Tibial artery (tissue), 4 donors: ENCODE measurements at regions not wholly inside any gene's neighbourhood (a gene's known extent, or its start where the extent isn't known, plus 50 kb on each side); places are given as distances from the start of the nearest gene placed in this dataset.

Source experiments
- DNase-seq, 2 donors: peaks; one replicate each; pipeline ENCODE4 v3.0.0-alpha.2; 2019
- H3K27ac ChIP-seq, 2 donors: fragments of 200-600 bp; sonication (generic) in 1 of 2; 1 replicate in 1 of 2; 2 replicates in 1 of 2; pipeline ENCODE4 v1.5.1; 2018 to 2019; ENCODE audit warnings: mild to moderate bottlenecking in 1 of 2
- H3K27me3 ChIP-seq, 2 donors: fragments of 200-600 bp; sonication (generic) in 1 of 2; one replicate each; pipeline versions ENCODE4 v1.5.1 to v1.6.0; 2016 to 2019
- H3K36me3 ChIP-seq, 3 donors: fragments of 200-600 bp; sonication (generic) in 2 of 3; one replicate each; pipeline ENCODE4 v1.5.1; 2016 to 2019; ENCODE audit warnings: mild to moderate bottlenecking in 2 of 3
- H3K4me1 ChIP-seq, 4 donors: fragments of 200-600 bp; sonication (generic) in 2 of 4; 1 replicate in 3 of 4; 2 replicates in 1 of 4; pipeline ENCODE4 v1.5.1; 2016 to 2019
- H3K4me3 ChIP-seq, 2 donors: fragments of 200-600 bp; sonication (generic) in 1 of 2; 1 replicate in 1 of 2; 2 replicates in 1 of 2; pipeline ENCODE4 v1.5.1; 2018 to 2019; ENCODE audit warnings: mild to moderate bottlenecking in 2 of 2
- H3K9me3 ChIP-seq, 3 donors: fragments of 200-600 bp; sonication (generic) in 1 of 3; one replicate each; pipeline ENCODE4 v1.5.1; 2016 to 2019
- CTCF ChIP-seq, 2 experiments: fragments of 200-600 bp in 1 of 2; fragments of 450-650 bp in 1 of 2; IDR thresholded peaks; one replicate each; pipeline ENCODE4 v1.5.1; 2017 to 2019; ENCODE audit warnings: antibody characterized with exemption in 2 of 2, mild to moderate bottlenecking in 1 of 2, moderate library complexity in 1 of 2
- intact Hi-C: fragments of 100-400 bp; cut with DNase I; formaldehyde crosslinking; loops from one replicate; pipeline ENCODE4 v1.15.0; 2023; ENCODE audit warnings: low total_unique reads

- DNase-seq, result no peak
Measured at GRCh38 chr1:218880484-218881060, 293.1 kb upstream of the LYPLAL1 start.

GRCh38 chr1:218882454-218882853 is 291.2 kb upstream of the LYPLAL1 start:
- intact Hi-C loops, result no loop called here
- no peak for TF ChIP-seq CTCF (IDR thresholded peaks at IDR 0.05)

More at GRCh38 chr1:218880484-218881060, 293.1 kb upstream of the LYPLAL1 start:
- Histone ChIP-seq H3K4me1 (no peaks in the 10 kb centered on the region), H3K27me3 (no peaks in the 10 kb centered on the region), H3K4me3 (no peak overlapping the region), H3K36me3 (no peaks in the 10 kb centered on the region), H3K27ac (no peak overlapping the region), H3K9me3 (no peaks in the 10 kb centered on the region)
- intact Hi-C loops, result no loop called here
- no peak for TF ChIP-seq CTCF (IDR thresholded peaks at IDR 0.05)

GRCh38 chr1:218886101-218886871 is 287.4 kb upstream of the LYPLAL1 start:
- no peak overlapping the region for H3K27ac ChIP-seq
- H3K9me3 ChIP-seq, result no peaks in the 10 kb centered on the region

More at GRCh38 chr1:218882454-218882853, 291.2 kb upstream of the LYPLAL1 start:
- Histone ChIP-seq H3K36me3 (no peaks in the 10 kb centered on the region), H3K27me3 (no peaks in the 10 kb centered on the region), H3K27ac (no peak overlapping the region), H3K4me3 (no peak overlapping the region), H3K4me1 (peaks cover 0 to 12% (median 7%) of the 10 kb centered on the region in 4 donors), H3K9me3 (no peaks in the 10 kb centered on the region)
- no peak for DNase-seq

GRCh38 chr1:218887141-218887925 is 286.3 kb upstream of the LYPLAL1 start:
- TF ChIP-seq CTCF (IDR thresholded peaks at IDR 0.05), result no peak
- H3K4me1 ChIP-seq, result peaks cover 0 to 12% (median 7%) of the 10 kb centered on the region in 4 donors
- H3K36me3 ChIP-seq, result no peaks in the 10 kb centered on the region
- intact Hi-C loops, result no loop called here
- DNase-seq, result no peak
- no peak overlapping the region for H3K4me3 ChIP-seq
- no peaks in the 10 kb centered on the region for H3K9me3 ChIP-seq
- H3K27ac ChIP-seq, result no peak overlapping the region
- H3K27me3 ChIP-seq, result no peaks in the 10 kb centered on the region

More at GRCh38 chr1:218886101-218886871, 287.4 kb upstream of the LYPLAL1 start:
- no peaks in the 10 kb centered on the region for H3K27me3 ChIP-seq
- peak in 1 of 2 donors; percentile 48 for DNase-seq
- H3K36me3 ChIP-seq, result no peaks in the 10 kb centered on the region
- intact Hi-C loops, result no loop called here
- no peak for TF ChIP-seq CTCF (IDR thresholded peaks at IDR 0.05)
- H3K4me3 ChIP-seq, result no peak overlapping the region
- peaks cover 0 to 12% (median 7%) of the 10 kb centered on the region in 4 donors for H3K4me1 ChIP-seq

GRCh38 chr1:218890451-218890850 is 283.2 kb upstream of the LYPLAL1 start:
- no peak overlapping the region for H3K27ac ChIP-seq
- H3K9me3 ChIP-seq, result no peaks in the 10 kb centered on the region
- intact Hi-C loops, result no loop called here
- H3K27me3 ChIP-seq, result no peaks in the 10 kb centered on the region
- H3K36me3 ChIP-seq, result no peaks in the 10 kb centered on the region
- DNase-seq, result no peak
- H3K4me1 ChIP-seq, result peaks cover 0 to 12% (median 7%) of the 10 kb centered on the region in 4 donors
- TF ChIP-seq CTCF (IDR thresholded peaks at IDR 0.05), result no peak
- no peak overlapping the region for H3K4me3 ChIP-seq
